NCI-H1694 (cell line): ENCODE measurements at regions not wholly inside any gene's neighbourhood (a gene's known extent, or its start where the extent isn't known, plus 50 kb on each side); places are given as distances from the start of the nearest gene placed in this dataset.

Source experiments
- DNase-seq: peaks from one replicate; lab custom pipeline; 2025; lab: John Stamatoyannopoulos, UW

- DNase-seq, result no peak
Observed at GRCh38 chr19:28977826-28978225, 235.1 kb downstream of the UQCRFS1 start.

- no peak for DNase-seq
Observed at GRCh38 chr19:28972058-28972852, 240.7 kb downstream of the UQCRFS1 start.

- DNase-seq, result no peak
Observed at GRCh38 chr19:28971513-28971912, 241.4 kb downstream of the UQCRFS1 start.

GRCh38 chr19:28971049-28971448, 241.9 kb downstream of the UQCRFS1 start:
- DNase-seq, result no peak

- DNase-seq, result no peak
Observed at GRCh38 chr19:28968721-28969120, 244.2 kb downstream of the UQCRFS1 start.

GRCh38 chr19:28966737-28967399, 246.1 kb downstream of the UQCRFS1 start:
- DNase-seq, result no peak

GRCh38 chr19:28964500-28964899, 248.5 kb downstream of the UQCRFS1 start:
- DNase-seq, result no peak

GRCh38 chr19:28963486-28964250, 249.3 kb downstream of the UQCRFS1 start:
- DNase-seq, result no peak

GRCh38 chr19:28961772-28962500, 251.0 kb downstream of the UQCRFS1 start:
- DNase-seq, result no peak

GRCh38 chr19:28960986-28961705, 251.8 kb downstream of the UQCRFS1 start:
- no peak for DNase-seq

GRCh38 chr19:28960586-28960985, 252.4 kb downstream of the UQCRFS1 start:
- no peak for DNase-seq

- no peak for DNase-seq
Observed at GRCh38 chr19:28956961-28957360, 256.0 kb downstream of the UQCRFS1 start.

GRCh38 chr19:28956421-28956820, 256.5 kb downstream of the UQCRFS1 start:
- DNase-seq, result no peak

- DNase-seq, result no peak
Observed at GRCh38 chr19:28949535-28949934, 263.4 kb downstream of the UQCRFS1 start.

GRCh38 chr19:28949027-28949426, 263.9 kb downstream of the UQCRFS1 start:
- no peak for DNase-seq

- no peak for DNase-seq
Observed at GRCh38 chr19:28948566-28948965, 264.4 kb downstream of the UQCRFS1 start.

- DNase-seq, result no peak
Observed at GRCh38 chr19:28948026-28948425, 264.9 kb downstream of the UQCRFS1 start.

- DNase-seq, result no peak
Observed at GRCh38 chr19:28943651-28944050, 269.3 kb downstream of the UQCRFS1 start.

- DNase-seq, result no peak
Observed at GRCh38 chr19:28941833-28942232, 271.1 kb downstream of the UQCRFS1 start.

- DNase-seq, result no peak
Observed at GRCh38 chr19:28940751-28941500, 272.0 kb downstream of the UQCRFS1 start.

- no peak for DNase-seq
Observed at GRCh38 chr19:28939236-28939635, 273.7 kb downstream of the UQCRFS1 start.
